HG02870 (cell line): ENCODE measurements at regions not wholly inside any gene's neighbourhood (a gene's known extent, or its start where the extent isn't known, plus 50 kb on each side); places are given as distances from the start of the nearest gene placed in this dataset.

ENCODE experiments used
- ATAC-seq: cut with Tn5 transposase; IDR thresholded peaks from one replicate; pipeline ENCODE4 v1.9.1; 2021; ENCODE audit warnings: mild to moderate bottlenecking, moderate library complexity; ENCODE audit not compliant: unreplicated experiment

DNA sequence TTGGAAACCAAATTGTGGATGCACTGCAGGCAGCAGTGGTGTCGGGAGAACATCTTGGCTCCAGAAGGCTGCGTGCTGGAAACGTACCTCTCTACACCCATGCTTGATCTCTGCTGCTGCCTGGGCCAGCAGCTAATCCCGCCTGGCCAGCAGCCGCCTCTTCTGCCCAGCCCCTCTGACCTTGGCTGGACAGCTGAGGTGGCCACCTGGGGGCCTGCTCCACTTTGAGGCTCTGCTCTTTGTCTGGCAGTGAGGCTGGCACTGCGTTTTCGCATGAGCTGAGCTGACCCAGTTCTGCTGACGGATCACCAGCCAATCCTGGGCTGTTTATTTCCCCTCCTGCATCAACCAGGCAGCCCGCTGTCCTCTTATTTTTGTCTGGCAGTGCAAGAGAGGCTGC is 154.9 kb downstream of the TENT4A start:
- ATAC-seq = no peak

DNA sequence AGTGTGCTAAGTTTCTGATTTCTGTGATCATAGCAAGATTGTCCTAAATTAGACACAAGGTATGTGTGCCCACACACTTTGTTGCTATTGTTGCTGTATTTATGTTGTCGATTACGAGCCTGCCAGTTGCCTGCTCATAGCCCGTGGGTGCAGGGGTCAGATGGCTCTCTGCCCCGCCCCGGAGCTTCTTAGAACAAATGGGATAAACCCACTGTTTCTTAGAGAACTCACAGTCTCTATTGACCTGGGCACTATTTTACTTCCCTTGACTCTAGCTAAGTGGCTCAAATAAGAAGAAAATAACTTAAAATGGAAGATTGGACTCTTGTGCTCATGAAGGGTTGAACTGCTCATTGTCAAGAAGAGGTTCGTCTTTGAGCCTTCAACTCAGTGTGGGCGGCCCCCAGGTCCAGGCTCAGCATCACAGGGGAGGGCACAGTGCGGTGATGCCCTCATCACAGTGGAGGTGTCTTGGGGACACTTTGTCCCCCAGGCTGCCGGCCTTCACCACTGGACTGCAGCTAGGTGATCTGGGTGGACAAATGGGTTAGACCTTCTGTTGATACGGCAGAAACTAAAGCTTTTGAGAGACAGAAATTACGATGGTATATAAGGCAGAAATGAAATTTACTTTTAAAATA is 155.5 kb downstream of the TENT4A start:
- ATAC-seq = no peak

- ATAC-seq = no peak
Measured at GRCh38 chr5:6869677-6870076, 156.4 kb downstream of the TENT4A start.

DNA sequence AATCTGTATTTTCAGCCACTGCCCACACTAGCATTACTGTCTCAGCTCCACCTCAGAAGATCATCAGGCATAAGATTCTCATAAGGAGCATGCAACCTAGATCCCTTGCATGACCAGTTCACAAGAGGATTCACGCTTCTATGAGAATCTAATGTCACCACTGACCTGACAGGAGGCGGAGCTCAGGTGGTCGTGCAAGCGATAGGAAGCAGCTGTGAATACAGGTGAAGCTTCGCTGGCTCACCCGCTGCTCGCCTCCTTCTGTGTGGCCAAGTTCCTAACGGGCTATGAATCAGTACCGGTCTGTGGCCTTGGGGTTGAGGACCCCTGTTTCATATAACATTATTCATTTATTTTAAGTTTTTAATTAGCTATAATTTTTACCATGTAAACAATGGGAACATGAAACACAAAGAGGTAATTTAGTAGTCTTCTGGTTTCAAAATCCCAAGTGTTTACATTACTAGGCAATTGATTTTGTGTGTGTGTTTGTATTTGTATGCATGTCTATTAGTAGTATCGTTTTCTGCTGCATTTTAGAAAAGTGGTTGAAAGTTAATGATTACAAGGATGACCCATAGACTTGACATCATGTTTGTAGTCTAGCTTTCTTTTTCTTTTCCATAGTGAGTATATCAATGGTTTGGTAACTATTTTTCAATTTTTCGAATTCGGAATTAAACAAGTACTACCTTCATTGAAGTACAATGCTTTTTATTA is 159.4 kb downstream of the TENT4A start:
- no peak for ATAC-seq

- ATAC-seq = no peak
Measured at GRCh38 chr5:6873359-6873758, 160.1 kb downstream of the TENT4A start.

DNA sequence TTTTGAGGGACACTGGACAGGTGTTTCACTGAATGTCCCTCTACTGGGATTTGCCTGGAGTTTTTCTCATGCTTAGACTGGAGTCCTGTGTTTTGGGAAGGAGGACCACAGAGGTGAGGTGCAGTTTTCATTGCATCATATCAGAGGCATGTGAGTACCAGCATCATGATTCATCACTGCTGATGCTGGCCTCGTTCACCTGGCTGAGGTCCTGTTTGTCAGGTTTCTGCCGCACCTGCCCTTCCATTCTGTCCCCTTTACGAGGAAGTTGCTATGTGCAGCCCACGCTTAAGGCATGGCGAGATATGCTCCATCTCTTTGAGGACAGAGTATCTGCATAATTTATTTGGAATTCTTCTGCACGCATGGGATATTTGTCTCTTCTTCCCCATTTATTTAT is 162.1 kb downstream of the TENT4A start:
- ATAC-seq = no peak

GRCh38 chr5:6877986-6878828 is 165.0 kb downstream of the TENT4A start:
- ATAC-seq = no peak

GRCh38 chr5:6885581-6885980 is 172.3 kb downstream of the TENT4A start:
- ATAC-seq = no peak

- ATAC-seq = no peak
Measured at GRCh38 chr5:6886866-6887265, 173.6 kb downstream of the TENT4A start.

GRCh38 chr5:6889030-6889429 is 175.8 kb downstream of the TENT4A start:
- no peak for ATAC-seq

DNA sequence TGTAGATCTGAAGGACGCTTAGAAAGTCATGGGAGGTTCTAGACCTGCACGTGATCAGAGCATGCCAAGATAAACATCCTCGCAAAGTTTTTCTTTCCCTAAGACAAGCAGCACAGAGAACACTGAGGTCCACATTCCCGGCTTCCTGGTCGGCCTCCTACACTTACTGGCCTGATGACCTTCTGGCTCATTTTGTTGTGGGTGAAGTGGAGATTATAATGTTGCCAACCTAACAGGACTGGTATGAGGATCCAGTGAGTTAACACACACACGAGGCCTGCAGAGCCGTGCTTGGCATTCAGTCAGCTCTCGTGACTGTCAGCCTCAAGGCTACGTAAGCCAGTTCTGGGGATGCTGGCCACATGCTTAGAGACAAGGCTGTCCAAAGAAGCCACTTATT is 186.0 kb downstream of the TENT4A start:
- ATAC-seq = no peak

- ATAC-seq = no peak
Measured at GRCh38 chr5:6900247-6901227, 187.3 kb downstream of the TENT4A start.

DNA sequence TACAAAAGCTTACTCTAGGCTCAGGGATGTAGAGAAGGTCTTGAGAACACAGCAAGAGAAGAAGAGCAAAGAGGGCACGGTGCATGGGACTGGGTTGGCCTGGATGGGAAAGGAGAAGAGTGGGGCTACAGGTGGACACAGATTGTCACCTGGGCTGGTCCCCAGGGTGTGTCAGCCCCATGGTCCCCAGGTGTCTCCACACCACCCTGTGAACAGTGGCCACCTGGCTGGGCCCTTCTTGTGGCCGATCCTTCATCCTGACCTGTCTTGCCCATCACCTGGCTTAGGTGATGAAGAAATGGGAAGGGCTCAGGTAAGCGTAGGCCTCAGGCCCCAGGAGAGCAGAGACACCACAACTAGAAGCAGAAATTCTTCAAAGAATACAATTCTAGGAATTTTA is 188.9 kb downstream of the TENT4A start:
- ATAC-seq = no peak

GRCh38 chr5:6902597-6902996 is 189.4 kb downstream of the TENT4A start:
- no peak for ATAC-seq

- no peak for ATAC-seq
Measured at GRCh38 chr5:6903934-6904333, 190.7 kb downstream of the TENT4A start.

DNA sequence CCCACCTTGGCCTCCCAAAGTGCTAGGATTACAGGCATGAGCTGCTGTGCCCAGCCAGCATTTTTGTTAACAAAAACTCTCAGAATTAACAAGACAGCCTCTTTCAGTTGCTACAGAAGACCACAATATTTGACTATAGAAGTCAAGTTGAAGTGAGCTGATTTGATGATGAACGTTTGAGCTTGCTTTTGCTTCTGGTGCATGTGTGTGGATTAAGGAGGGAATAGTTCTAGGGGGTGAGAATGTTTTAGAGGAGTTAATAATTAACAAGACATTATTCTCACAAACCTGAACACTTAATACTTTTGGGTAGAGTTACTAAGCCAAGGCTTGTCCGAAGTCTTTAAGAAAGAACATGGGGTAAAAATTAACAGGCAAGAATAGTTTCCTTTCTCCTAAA is 191.6 kb downstream of the TENT4A start:
- no peak for ATAC-seq

- no peak for ATAC-seq
Measured at GRCh38 chr5:6905423-6905822, 192.2 kb downstream of the TENT4A start.

- no peak for ATAC-seq
Measured at GRCh38 chr5:6905883-6906282, 192.7 kb downstream of the TENT4A start.

DNA sequence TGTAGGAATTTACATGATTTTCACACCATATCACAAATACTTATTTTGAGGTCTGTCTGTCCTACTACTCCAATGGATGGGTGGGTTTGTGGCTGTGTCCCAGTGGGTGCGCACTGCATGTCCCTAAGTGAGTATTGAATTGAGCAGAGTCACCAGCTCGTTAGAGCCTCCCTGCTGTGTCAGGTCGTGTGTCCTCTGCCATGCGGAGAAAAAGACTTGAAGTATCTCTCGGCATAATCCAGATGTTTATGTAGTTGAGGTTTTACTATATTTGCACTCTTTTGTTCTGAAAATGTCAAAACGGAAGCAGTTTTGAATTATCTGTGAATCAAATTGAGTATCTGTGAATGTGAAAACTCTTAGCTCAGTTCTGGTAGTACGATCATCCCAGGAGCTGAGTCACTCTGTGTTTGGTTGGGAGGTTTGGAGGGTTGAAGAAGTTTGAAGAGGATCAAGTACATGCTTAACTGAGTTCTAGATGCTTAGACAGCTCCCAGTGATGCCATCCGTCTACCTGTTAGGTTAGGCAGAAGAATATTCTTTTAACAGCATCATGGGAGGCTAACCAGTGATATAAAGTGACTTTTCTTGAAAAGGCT is 194.2 kb downstream of the TENT4A start:
- ATAC-seq = no peak

DNA sequence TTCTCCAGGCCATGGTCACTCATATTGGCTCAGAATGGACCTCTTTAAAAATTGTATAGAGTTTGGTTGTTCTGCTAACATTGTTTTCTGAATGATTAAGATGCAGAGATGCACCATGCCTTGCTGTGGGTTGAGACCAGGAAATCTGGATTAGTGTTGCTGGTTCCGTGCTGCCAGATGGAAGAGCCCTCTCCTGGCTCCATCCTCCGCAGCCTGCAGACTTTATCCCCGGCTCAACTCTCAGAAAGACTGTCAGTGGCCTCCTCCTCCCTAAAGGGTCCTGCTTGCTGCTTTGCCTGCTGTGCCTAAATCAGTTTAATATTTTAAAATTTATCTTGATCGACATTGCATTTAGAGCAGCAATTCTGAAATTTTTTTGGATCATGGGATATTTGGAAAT is 196.7 kb downstream of the TENT4A start:
- ATAC-seq = no peak
